SK-N-MC (cell line): ENCODE measurements at regions not wholly inside any gene's neighbourhood (a gene's known extent, or its start where the extent isn't known, plus 50 kb on each side); places are given as distances from the start of the nearest gene placed in this dataset.

ENCODE experiments used
- DNase-seq: peaks from one replicate; pipeline ENCODE4 v3.0.0-alpha.2; 2011; ENCODE audit warnings: low read depth, low spot score
- H3K27ac ChIP-seq: fragments of 200-600 bp; sonication (generic); 2 replicates; pipeline ENCODE4 v1.5.1; 2016; ENCODE audit warnings: mixed run types
- H3K36me3 ChIP-seq: fragments of 200-600 bp; sonication (generic); 2 replicates; pipeline ENCODE4 v1.6.1; 2017; ENCODE audit warnings: antibody characterized with exemption, low read length, mixed read lengths; ENCODE audit not compliant: insufficient read depth
- H3K4me3 ChIP-seq: fragments of 200-600 bp; sonication (generic); 2 replicates; pipeline ENCODE4 v1.5.1; 2016
- H3K9ac ChIP-seq: fragments of 200-600 bp; sonication (generic); 2 replicates; pipeline ENCODE4 v1.8.0; 2017; ENCODE audit warnings: mixed run types, mixed read lengths; ENCODE audit not compliant: insufficient read length
- H3K9me3 ChIP-seq: fragments of 200-600 bp; sonication (generic); 2 replicates; pipeline ENCODE4 v1.6.1; 2017; ENCODE audit warnings: low read depth, mild to moderate bottlenecking, antibody characterized with exemption, low read length, moderate library complexity, mixed read lengths
- EZH2 ChIP-seq: fragments of 200-600 bp; sonication (generic); IDR thresholded peaks from one replicate; pipeline ENCODE4 v1.6.1; 2017; ENCODE audit warnings: antibody characterized with exemption
- FOXP2 ChIP-seq: optimal IDR thresholded peaks from 2 replicates; pipeline ENCODE3; 2011; ENCODE audit warnings: mild to moderate bottlenecking, moderate library complexity; ENCODE audit not compliant: insufficient read depth; ENCODE audit errors: extremely low read length, control extremely low read depth
- POLR2AphosphoS5 ChIP-seq: IDR thresholded peaks from 2 replicates; pipeline ENCODE4 v1.6.1; 2012; ENCODE audit warnings: mild to moderate bottlenecking, low read depth, low read length, borderline replicate concordance

DNA sequence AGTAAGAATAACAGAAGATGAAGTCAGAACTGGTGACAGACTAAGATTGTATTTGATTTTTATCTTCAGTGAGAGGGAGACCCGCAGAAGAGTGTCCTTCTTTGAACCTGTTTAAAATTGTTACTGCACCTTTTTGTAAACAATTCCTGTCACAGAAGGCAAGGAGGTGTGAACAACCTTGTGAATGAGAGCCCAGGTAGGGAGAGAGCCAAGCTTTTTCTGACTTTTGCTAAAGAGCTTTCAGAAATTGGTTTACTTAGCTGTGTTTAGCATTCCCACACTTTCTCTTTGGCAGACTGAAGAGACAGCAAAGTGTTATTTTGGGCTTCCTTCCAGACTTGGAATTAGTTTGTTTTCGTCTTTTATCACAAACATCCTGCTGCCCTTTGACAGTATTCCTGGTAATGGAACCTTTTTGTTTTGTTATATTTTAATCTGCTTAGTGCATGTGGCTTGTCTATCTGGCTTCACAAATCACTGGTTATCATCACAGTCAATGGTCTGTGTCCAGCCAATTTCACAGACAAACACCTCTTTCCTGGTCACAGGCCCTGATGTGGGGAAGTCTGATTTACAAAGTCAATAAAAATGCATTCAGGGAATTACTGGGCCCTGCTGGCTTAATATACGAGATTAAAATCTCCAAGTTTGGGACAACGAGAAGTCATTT is 85.7 kb upstream of the HS3ST2 start:
- Histone ChIP-seq H3K4me3 (no peak overlapping the region), H3K9me3 (no peaks in the 10 kb centered on the region), H3K36me3 (no peaks in the 10 kb centered on the region), H3K27ac (no peak overlapping the region), H3K9ac (no peak overlapping the region)
- TF ChIP-seq FOXP2: no peak
- TF ChIP-seq POLR2AphosphoS5: no peak
- no peak for TF ChIP-seq EZH2
- no peak for DNase-seq

DNA sequence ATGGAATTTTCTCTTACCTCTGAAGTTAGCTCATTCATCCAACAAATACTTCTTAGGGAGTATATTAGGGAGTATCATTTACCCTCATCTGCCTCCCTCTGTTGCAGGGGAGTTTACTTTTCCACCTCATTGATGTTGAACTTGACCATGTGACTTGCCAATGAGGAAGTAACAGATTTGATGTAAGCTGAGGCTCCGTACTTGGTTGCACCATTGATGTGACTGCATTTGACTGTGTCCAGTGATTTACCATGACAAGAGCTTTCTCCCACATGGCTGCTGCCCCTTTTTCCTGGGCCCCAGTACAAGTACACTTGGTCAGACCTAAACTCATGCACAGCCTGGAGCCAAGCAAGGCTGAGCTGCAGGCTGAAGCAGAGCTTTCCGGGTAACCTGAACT is 81.6 kb upstream of the HS3ST2 start:
- TF ChIP-seq EZH2 (no peak), FOXP2 (no peak), POLR2AphosphoS5 (no peak)
- Histone ChIP-seq H3K9me3 (no peaks in the 10 kb centered on the region), H3K36me3 (no peaks in the 10 kb centered on the region), H3K27ac (no peak overlapping the region), H3K4me3 (no peak overlapping the region), H3K9ac (no peak overlapping the region)
- DNase-seq: no peak

- no peak for TF ChIP-seq POLR2AphosphoS5
- no peak for TF ChIP-seq EZH2
- TF ChIP-seq FOXP2: no peak
- H3K9ac ChIP-seq: no peak overlapping the region
- H3K4me3 ChIP-seq: no peak overlapping the region
- H3K27ac ChIP-seq: no peak overlapping the region
- no peaks in the 10 kb centered on the region for H3K9me3 ChIP-seq
- DNase-seq: no peak
- H3K36me3 ChIP-seq: no peaks in the 10 kb centered on the region
Measured at GRCh38 chr16:22732959-22733358, 81.0 kb upstream of the HS3ST2 start.

DNA sequence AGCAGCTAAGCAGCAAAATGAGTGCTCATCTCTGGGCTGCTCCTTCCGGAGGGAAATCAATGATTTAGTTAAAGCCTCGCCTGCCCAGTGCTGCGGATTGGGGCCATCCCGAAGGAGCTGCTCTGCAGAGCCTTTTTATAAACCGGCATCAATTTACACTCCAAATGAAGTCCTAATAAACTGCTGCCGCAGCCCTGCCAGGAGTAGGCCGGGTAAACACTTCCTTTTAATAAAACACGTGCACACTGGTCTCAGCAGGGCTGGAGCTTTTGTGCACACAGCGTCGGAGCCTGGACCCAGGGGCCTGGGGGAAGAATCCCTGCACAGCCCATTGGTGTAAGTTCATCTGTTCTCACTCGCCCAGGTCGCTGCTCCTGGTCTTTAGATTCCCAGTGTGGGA is 79.6 kb upstream of the HS3ST2 start:
- no peak overlapping the region for H3K4me3 ChIP-seq
- DNase-seq: no peak
- TF ChIP-seq FOXP2: no peak
- TF ChIP-seq POLR2AphosphoS5: no peak
- no peak for TF ChIP-seq EZH2
- no peak overlapping the region for H3K27ac ChIP-seq
- no peaks in the 10 kb centered on the region for H3K36me3 ChIP-seq
- H3K9ac ChIP-seq: no peak overlapping the region
- no peaks in the 10 kb centered on the region for H3K9me3 ChIP-seq

GRCh38 chr16:22736791-22737190 is 77.2 kb upstream of the HS3ST2 start:
- Histone ChIP-seq H3K27ac (no peak overlapping the region), H3K4me3 (no peak overlapping the region), H3K9ac (no peak overlapping the region), H3K36me3 (no peaks in the 10 kb centered on the region), H3K9me3 (no peaks in the 10 kb centered on the region)
- DNase-seq: no peak
- TF ChIP-seq EZH2 (no peak), POLR2AphosphoS5 (no peak), FOXP2 (no peak)

DNA sequence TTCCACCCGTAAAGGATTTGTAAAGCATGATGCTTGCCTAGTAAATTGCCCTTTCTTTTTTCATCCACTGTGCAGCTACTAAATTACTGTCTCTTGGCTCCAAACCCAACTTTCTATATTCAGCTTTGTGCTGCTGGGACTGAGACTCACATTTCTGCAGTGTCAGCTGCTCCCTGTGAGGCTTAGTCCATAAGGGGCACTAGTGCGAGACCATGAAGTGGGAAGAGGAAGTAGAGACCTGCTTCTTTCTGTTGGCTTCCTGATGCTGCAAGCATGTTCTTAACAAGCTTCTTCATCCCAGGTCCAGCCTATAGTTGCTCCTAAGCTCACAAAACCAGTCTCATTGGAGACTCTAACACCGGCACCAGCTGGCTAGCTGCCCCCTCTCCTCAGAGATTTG is 74.9 kb upstream of the HS3ST2 start:
- DNase-seq: no peak
- Histone ChIP-seq H3K27ac (no peak overlapping the region), H3K36me3 (no peaks in the 10 kb centered on the region), H3K9me3 (no peaks in the 10 kb centered on the region), H3K4me3 (no peak overlapping the region), H3K9ac (no peak overlapping the region)
- TF ChIP-seq FOXP2 (no peak), POLR2AphosphoS5 (no peak), EZH2 (no peak)

DNA sequence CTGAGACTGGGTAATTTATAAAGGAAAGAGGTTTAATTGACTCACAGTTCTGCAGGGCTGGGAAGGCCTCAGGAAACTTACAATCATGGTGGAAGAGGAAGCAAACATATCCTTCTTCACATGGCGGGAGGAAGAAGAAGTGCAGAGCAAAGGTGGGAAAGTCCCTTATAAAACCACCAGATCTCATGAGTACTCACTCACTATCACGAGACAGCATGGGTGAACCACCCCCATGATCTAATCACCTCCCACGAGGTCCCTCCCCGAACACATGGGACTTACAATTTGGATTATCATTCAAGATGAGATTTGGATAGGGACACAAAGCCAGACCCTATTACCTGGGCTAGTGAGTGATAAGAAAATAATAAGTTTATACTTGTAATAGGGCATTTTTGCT is 70.6 kb upstream of the HS3ST2 start:
- Histone ChIP-seq H3K36me3 (no peaks in the 10 kb centered on the region), H3K27ac (no peak overlapping the region), H3K4me3 (no peak overlapping the region), H3K9me3 (no peaks in the 10 kb centered on the region), H3K9ac (no peak overlapping the region)
- DNase-seq: no peak
- no peak for TF ChIP-seq FOXP2
- no peak for TF ChIP-seq POLR2AphosphoS5
- no peak for TF ChIP-seq EZH2

GRCh38 chr16:22751104-22751667 is 62.8 kb upstream of the HS3ST2 start:
- no peaks in the 10 kb centered on the region for H3K9me3 ChIP-seq
- no peak overlapping the region for H3K9ac ChIP-seq
- H3K4me3 ChIP-seq: no peak overlapping the region
- no peak for DNase-seq
- H3K36me3 ChIP-seq: no peaks in the 10 kb centered on the region
- no peak for TF ChIP-seq POLR2AphosphoS5
- no peak for TF ChIP-seq FOXP2
- TF ChIP-seq EZH2: no peak
- H3K27ac ChIP-seq: no peak overlapping the region

- no peaks in the 10 kb centered on the region for H3K9me3 ChIP-seq
- H3K9ac ChIP-seq: no peak overlapping the region
- H3K27ac ChIP-seq: no peak overlapping the region
- DNase-seq: no peak
- H3K4me3 ChIP-seq: no peak overlapping the region
- no peak for TF ChIP-seq EZH2
- TF ChIP-seq POLR2AphosphoS5: no peak
- no peak for TF ChIP-seq FOXP2
- no peaks in the 10 kb centered on the region for H3K36me3 ChIP-seq
Measured at GRCh38 chr16:22751685-22752084, 62.3 kb upstream of the HS3ST2 start.
